Thyroid gland (tissue), 4 donors: ENCODE measurements at regions not wholly inside any gene's neighbourhood (a gene's known extent, or its start where the extent isn't known, plus 50 kb on each side); places are given as distances from the start of the nearest gene placed in this dataset.

Experiments
- CTCF ChIP-seq, 6 experiments: fragments of 200-600 bp in 3 of 6; fragments of 450-650 bp in 3 of 6; sonication (generic) in 3 of 6; IDR thresholded peaks; one replicate each; pipeline ENCODE4 v1.5.1; 2016 to 2019; ENCODE audit warnings: antibody characterized with exemption in 6 of 6, mild to moderate bottlenecking in 2 of 6, inconsistent platforms in 1 of 6, moderate library complexity in 1 of 6
- POLR2A ChIP-seq, 2 donors: fragments of 450-650 bp; IDR thresholded peaks; one replicate each; pipeline ENCODE4 v1.6.1; 2017; ENCODE audit warnings: antibody characterized with exemption in 2 of 2, mild to moderate bottlenecking in 2 of 2, moderate library complexity in 1 of 2

- TF ChIP-seq CTCF (IDR thresholded peaks at IDR 0.05) (no peak), POLR2A (IDR thresholded peaks at IDR 0.05) (no peak)
These were observed 1194.1 kb downstream of the EFNA5 start for GRCh38 chr5:106476630-106477029.
